ENCODE measurements at regions not wholly inside any gene's neighbourhood (a gene's known extent, or its start where the extent isn't known, plus 50 kb on each side); places are given as distances from the start of the nearest gene placed in this dataset.

GRCh38 chr6:74117113-74117512 lies 421.1 kb downstream of the CD109 start:
- TF ChIP-seq, protein P1, sequence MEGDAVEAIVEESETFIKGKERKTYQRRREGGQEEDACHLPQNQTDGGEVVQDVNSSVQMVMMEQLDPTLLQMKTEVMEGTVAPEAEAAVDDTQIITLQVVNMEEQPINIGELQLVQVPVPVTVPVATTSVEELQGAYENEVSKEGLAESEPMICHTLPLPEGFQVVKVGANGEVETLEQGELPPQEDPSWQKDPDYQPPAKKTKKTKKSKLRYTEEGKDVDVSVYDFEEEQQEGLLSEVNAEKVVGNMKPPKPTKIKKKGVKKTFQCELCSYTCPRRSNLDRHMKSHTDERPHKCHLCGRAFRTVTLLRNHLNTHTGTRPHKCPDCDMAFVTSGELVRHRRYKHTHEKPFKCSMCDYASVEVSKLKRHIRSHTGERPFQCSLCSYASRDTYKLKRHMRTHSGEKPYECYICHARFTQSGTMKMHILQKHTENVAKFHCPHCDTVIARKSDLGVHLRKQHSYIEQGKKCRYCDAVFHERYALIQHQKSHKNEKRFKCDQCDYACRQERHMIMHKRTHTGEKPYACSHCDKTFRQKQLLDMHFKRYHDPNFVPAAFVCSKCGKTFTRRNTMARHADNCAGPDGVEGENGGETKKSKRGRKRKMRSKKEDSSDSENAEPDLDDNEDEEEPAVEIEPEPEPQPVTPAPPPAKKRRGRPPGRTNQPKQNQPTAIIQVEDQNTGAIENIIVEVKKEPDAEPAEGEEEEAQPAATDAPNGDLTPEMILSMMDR (IDR thresholded peaks at IDR 0.05; ENCODE audit: low read depth, low read length, poor library complexity, severe bottlenecking) = no peak
- TF ChIP-seq EZH2phosphoT487 (IDR thresholded peaks at IDR 0.05; ENCODE audit: borderline replicate concordance, low read length) = no peak
